Activated T-cell treated with anti-CD3 and anti-CD28 coated beads, Interleukin-2, amount 50 U/mL, for 4 hours (primary cell): ENCODE measurements at regions not wholly inside any gene's neighbourhood (a gene's known extent, or its start where the extent isn't known, plus 50 kb on each side); places are given as distances from the start of the nearest gene placed in this dataset.
"Not testable (repeated sequence)": the region's sequence is repeated elsewhere in the genome, so short reads cannot be mapped to it uniquely, and the experiment has no call there.

Source experiments
- ATAC-seq, 2 donors: fragments of 200-7000 bp; cut with Tn5 transposase; one replicate each; pipeline ENCODE4 v1.10.0; 2021
- DNase-seq: peaks from one replicate; pipeline ENCODE4 v3.0.0-alpha.2; 2020
- H3K27me3 Mint-ChIP-seq: one replicate; pipeline ENCODE4 v1.8.0; 2021; ENCODE audit warnings: low read depth, mixed read lengths
- H3K36me3 Mint-ChIP-seq: one replicate; pipeline ENCODE4 v1.8.0; 2022; ENCODE audit warnings: mixed read lengths; ENCODE audit not compliant: insufficient read depth
- H3K4me1 Mint-ChIP-seq: one replicate; pipeline ENCODE4 v1.8.0; 2021; ENCODE audit warnings: low read depth, mixed read lengths
- H3K4me3 Mint-ChIP-seq: one replicate; pipeline ENCODE4 v1.8.0; 2021; ENCODE audit warnings: mild to moderate bottlenecking, moderate library complexity, mixed read lengths
- H3K9me3 Mint-ChIP-seq: one replicate; pipeline ENCODE4 v1.8.0; 2021; ENCODE audit warnings: mixed read lengths

DNA sequence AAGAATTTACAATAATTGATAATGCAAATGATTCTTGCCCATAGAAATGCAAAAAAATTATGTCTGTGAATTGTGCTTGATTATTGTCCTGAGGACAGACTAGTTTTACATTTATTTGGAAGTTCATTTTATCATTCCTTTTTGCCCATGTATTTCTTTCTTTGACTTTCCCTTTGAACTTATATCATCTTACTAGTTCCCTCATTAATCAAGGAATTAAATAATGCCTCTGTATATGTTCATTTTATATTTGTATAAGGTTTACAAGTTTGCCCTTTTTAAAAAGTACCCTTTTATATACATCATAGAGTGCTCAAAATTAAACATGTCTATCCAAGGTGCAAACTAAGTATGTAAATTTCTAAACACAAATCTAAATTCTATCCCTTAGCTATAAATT lies 501.6 kb downstream of the NTRK2 start:
- Mint-ChIP-seq H3K9me3 (peaks cover 4% of the 10 kb centered on the region), H3K4me1 (no peaks in the 10 kb centered on the region), H3K27me3 (peaks cover 3% of the 10 kb centered on the region), H3K36me3 (no peaks in the 10 kb centered on the region), H3K4me3 (no peak overlapping the region)
- DNase-seq (no peak), ATAC-seq (no peak)

GRCh38 chr9:85168412-85168811 lies 498.9 kb downstream of the NTRK2 start:
- H3K4me3 Mint-ChIP-seq: no peak overlapping the region
- peaks cover 4% of the 10 kb centered on the region for H3K9me3 Mint-ChIP-seq
- ATAC-seq: no peak
- no peaks in the 10 kb centered on the region for H3K36me3 Mint-ChIP-seq
- peaks cover 1% of the 10 kb centered on the region for H3K27me3 Mint-ChIP-seq
- H3K4me1 Mint-ChIP-seq: no peaks in the 10 kb centered on the region
- no peak for DNase-seq

GRCh38 chr9:85167146-85167545 lies 497.6 kb downstream of the NTRK2 start:
- no peak overlapping the region for H3K4me3 Mint-ChIP-seq
- H3K9me3 Mint-ChIP-seq: peaks cover 4% of the 10 kb centered on the region
- H3K27me3 Mint-ChIP-seq: peaks cover 2% of the 10 kb centered on the region
- no peaks in the 10 kb centered on the region for H3K4me1 Mint-ChIP-seq
- no peak for DNase-seq
- no peaks in the 10 kb centered on the region for H3K36me3 Mint-ChIP-seq
- ATAC-seq: no peak

DNA sequence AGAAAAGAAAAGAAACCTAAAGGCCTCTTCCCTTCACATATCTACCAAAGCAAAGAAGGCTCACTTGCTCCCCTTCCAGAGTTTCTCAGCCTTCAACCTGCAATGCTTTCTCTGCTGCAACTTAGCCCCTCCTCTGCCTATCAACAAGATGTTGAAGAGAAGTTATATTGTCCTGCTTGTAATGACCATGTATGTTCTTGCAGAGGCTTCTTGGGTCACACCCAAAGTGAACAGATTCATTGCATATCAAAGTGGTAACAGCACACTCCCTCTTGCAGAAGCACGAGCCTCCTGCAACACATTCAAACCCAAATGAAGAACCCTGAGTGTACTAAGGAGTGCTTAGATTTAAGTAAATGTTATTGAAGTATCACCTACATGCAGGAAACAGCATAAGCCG lies 494.3 kb downstream of the NTRK2 start:
- ATAC-seq: no peak
- peaks cover 4% of the 10 kb centered on the region for H3K27me3 Mint-ChIP-seq
- H3K4me1 Mint-ChIP-seq: no peaks in the 10 kb centered on the region
- H3K9me3 Mint-ChIP-seq: no peaks in the 10 kb centered on the region
- H3K4me3 Mint-ChIP-seq: no peak overlapping the region
- H3K36me3 Mint-ChIP-seq: no peaks in the 10 kb centered on the region
- DNase-seq: no peak

GRCh38 chr9:85163415-85163814 lies 493.9 kb downstream of the NTRK2 start:
- Mint-ChIP-seq H3K9me3 (no peaks in the 10 kb centered on the region), H3K36me3 (no peaks in the 10 kb centered on the region), H3K27me3 (peaks cover 4% of the 10 kb centered on the region), H3K4me3 (no peak overlapping the region), H3K4me1 (no peaks in the 10 kb centered on the region)
- DNase-seq: no peak
- no peak for ATAC-seq

DNA sequence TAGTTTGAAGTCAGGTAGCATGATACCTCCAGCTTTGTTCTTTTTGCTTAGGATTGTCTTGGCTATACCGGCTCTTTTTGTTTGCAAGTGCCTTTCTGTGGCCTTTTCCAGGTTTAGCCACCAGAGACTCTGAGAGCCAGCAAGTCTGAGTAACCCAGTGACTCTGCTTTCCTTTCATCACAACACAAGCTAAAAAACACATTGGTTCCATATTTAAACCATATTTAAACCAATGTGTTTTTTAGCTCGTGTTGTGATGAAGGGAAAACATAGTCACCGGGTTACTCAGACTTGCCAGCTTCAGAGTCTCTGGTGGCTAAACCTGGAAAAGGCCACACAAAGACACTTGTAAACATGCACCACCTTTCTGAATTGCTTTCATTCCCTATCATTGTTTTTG lies 493.3 kb downstream of the NTRK2 start:
- Mint-ChIP-seq H3K4me1 (no peaks in the 10 kb centered on the region), H3K9me3 (no peaks in the 10 kb centered on the region), H3K27me3 (peaks cover 4% of the 10 kb centered on the region), H3K36me3 (no peaks in the 10 kb centered on the region), H3K4me3 (no peak overlapping the region)
- ATAC-seq: no peak
- no peak for DNase-seq

GRCh38 chr9:85160944-85161343 lies 491.4 kb downstream of the NTRK2 start:
- not testable (repeated sequence) for H3K9me3 Mint-ChIP-seq, H3K36me3 Mint-ChIP-seq, H3K27me3 Mint-ChIP-seq, ATAC-seq, DNase-seq, H3K4me1 Mint-ChIP-seq, H3K4me3 Mint-ChIP-seq

DNA sequence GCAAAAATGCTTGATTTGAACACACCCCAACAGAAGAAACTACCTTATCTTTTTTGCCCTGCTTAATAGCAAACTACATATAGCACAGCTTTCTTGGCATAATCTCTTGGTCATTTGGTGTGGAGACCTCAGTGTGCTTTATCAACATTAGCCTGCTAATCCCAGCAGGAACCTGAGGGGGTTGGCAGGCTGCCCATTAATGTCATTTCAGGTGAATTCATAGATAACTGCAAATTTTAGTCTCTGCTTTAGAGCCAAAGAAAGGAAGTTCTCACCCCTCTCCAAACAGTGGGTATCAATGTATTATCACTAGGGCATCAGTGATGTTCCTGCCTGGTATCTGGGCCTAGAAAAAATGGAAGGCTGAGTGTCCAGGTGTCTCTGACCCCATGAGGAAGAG lies 489.0 kb downstream of the NTRK2 start:
- H3K36me3 Mint-ChIP-seq: no peaks in the 10 kb centered on the region
- H3K4me3 Mint-ChIP-seq: no peak overlapping the region
- DNase-seq (no peak), ATAC-seq (no peak)
- H3K4me1 Mint-ChIP-seq: no peaks in the 10 kb centered on the region
- no peaks in the 10 kb centered on the region for H3K9me3 Mint-ChIP-seq
- peaks cover 3% of the 10 kb centered on the region for H3K27me3 Mint-ChIP-seq

DNA sequence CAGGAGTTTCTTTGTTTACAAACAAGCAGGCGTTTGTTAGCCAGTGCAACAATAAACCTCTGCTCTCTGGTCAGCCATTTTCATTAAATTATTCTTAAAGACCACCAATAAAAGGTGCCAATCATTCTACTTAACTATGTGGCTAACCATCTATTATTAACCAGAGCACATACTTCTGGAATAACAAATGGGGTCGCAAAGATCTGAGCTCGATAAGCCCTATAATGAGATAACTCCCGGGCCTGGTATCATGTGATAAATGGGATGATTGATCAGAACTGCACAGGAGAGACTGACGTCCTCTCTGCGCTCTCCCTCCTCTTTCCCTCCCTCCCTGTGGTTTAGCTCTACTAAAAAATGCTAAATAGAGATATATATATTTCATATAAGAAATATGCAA lies 488.2 kb downstream of the NTRK2 start:
- Mint-ChIP-seq H3K27me3 (peaks cover 3% of the 10 kb centered on the region), H3K9me3 (no peaks in the 10 kb centered on the region), H3K4me1 (no peaks in the 10 kb centered on the region), H3K36me3 (no peaks in the 10 kb centered on the region), H3K4me3 (no peak overlapping the region)
- ATAC-seq (no peak), DNase-seq (no peak)

GRCh38 chr9:85156652-85157051 lies 487.1 kb downstream of the NTRK2 start:
- ATAC-seq (no peak), DNase-seq (no peak)
- Mint-ChIP-seq H3K27me3 (no peaks in the 10 kb centered on the region), H3K4me3 (no peak overlapping the region), H3K4me1 (no peaks in the 10 kb centered on the region), H3K9me3 (no peaks in the 10 kb centered on the region), H3K36me3 (no peaks in the 10 kb centered on the region)

GRCh38 chr9:85155352-85155751 lies 485.8 kb downstream of the NTRK2 start:
- ATAC-seq (no peak), DNase-seq (no peak)
- Mint-ChIP-seq H3K4me1 (no peaks in the 10 kb centered on the region), H3K36me3 (no peaks in the 10 kb centered on the region), H3K9me3 (no peaks in the 10 kb centered on the region), H3K27me3 (no peaks in the 10 kb centered on the region), H3K4me3 (no peak overlapping the region)

DNA sequence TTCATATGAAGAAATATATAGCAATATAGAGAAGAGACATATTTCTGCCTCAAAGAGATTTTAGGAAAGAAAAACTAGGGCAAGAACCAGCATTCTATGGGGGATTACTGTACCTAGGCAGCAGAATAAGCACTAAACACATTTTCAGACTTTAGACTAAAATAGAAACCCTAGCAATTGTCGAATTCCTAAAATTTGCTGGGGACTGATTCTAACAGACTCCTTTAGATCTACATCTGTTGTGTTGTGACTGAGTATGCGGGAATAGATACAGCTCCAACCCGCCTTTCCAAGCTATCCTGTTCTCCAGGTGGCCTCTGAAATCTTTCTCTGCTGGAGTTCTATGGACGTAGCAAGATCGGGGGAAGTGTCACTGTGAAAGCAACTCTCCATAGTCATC lies 482.2 kb downstream of the NTRK2 start:
- no peaks in the 10 kb centered on the region for H3K9me3 Mint-ChIP-seq
- no peaks in the 10 kb centered on the region for H3K4me1 Mint-ChIP-seq
- no peak overlapping the region for H3K4me3 Mint-ChIP-seq
- ATAC-seq (no peak), DNase-seq (no peak)
- H3K36me3 Mint-ChIP-seq: no peaks in the 10 kb centered on the region
- H3K27me3 Mint-ChIP-seq: no peaks in the 10 kb centered on the region

DNA sequence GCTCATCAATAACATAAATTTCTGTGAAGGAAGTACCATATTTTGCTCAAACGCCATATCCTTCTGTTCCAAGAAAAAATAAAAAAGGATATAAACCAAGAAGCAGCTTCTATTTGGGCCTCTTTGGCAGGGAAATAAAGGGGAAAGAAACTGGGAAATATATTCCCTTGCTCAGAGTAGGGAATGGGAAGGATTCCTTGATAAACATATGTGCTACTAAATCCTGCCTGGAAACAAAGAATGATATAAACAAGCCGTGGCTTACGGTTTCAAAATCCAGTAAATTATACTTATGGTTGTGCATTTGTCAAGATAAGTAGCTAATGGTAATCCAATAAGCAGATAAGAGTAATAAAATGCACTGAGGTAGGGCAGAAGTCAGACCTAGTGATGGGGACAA lies 481.6 kb downstream of the NTRK2 start:
- Mint-ChIP-seq H3K4me1 (no peaks in the 10 kb centered on the region), H3K36me3 (no peaks in the 10 kb centered on the region), H3K9me3 (no peaks in the 10 kb centered on the region), H3K4me3 (no peak overlapping the region), H3K27me3 (no peaks in the 10 kb centered on the region)
- DNase-seq (no peak), ATAC-seq (no peak)

GRCh38 chr9:85147046-85147640 lies 477.6 kb downstream of the NTRK2 start:
- Mint-ChIP-seq H3K4me3 (no peak overlapping the region), H3K36me3 (no peaks in the 10 kb centered on the region), H3K4me1 (no peaks in the 10 kb centered on the region), H3K9me3 (no peaks in the 10 kb centered on the region), H3K27me3 (no peaks in the 10 kb centered on the region)
- DNase-seq (no peak), ATAC-seq (no peak)

DNA sequence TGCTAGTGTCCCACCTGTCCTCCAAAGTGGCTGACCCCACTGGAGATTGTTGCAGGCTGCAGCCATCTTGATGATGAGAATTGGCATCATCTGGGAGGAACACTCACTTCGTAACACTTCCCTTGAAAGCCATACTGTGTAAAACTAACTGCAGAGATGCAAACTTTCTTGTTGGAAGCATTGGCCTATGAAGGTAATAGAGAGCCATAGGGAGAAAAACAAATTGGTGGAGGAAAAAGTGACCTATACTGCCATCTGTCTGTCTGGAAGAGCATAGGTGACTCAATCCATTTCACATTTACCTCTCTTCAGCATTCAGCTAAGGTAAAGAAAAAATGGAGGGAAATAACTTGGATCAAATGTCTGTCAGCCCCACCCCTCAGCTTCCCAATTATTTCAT lies 473.4 kb downstream of the NTRK2 start:
- no peak for ATAC-seq
- no peaks in the 10 kb centered on the region for H3K36me3 Mint-ChIP-seq
- H3K4me1 Mint-ChIP-seq: no peaks in the 10 kb centered on the region
- DNase-seq: no peak
- no peak overlapping the region for H3K4me3 Mint-ChIP-seq
- H3K9me3 Mint-ChIP-seq: no peaks in the 10 kb centered on the region
- no peaks in the 10 kb centered on the region for H3K27me3 Mint-ChIP-seq

GRCh38 chr9:85142496-85142911 lies 473.0 kb downstream of the NTRK2 start:
- Mint-ChIP-seq H3K36me3 (no peaks in the 10 kb centered on the region), H3K9me3 (no peaks in the 10 kb centered on the region)
- ATAC-seq: no peak

More at GRCh38 chr9:85142496-85142911, 473.0 kb downstream of the NTRK2 start:
- no peak overlapping the region for H3K4me3 Mint-ChIP-seq
- no peaks in the 10 kb centered on the region for H3K27me3 Mint-ChIP-seq
- no peaks in the 10 kb centered on the region for H3K4me1 Mint-ChIP-seq
- no peak for DNase-seq
